ENCODE measurements at regions not wholly inside any gene's neighbourhood (a gene's known extent, or its start where the extent isn't known, plus 50 kb on each side); places are given as distances from the start of the nearest gene placed in this dataset.

GRCh38 chr16:14378131-14378551, 251.9 kb downstream of the PARN start:
- TF ChIP-seq CTCF (IDR thresholded peaks at IDR 0.05 in 2 of 3, conservative IDR thresholded peaks at IDR 0.05 in 1 of 3; ENCODE audit: borderline replicate concordance in 1 of 3, insufficient read depth in 1 of 3, low read depth in 2 of 3, low read length in 2 of 3): no peak
- no peak for TF ChIP-seq CEBPB (IDR thresholded peaks at IDR 0.05; ENCODE audit: low read depth)
- peak; percentile 18 for TF ChIP-seq POLR2A (IDR thresholded peaks at IDR 0.05; ENCODE audit: borderline replicate concordance, extremely low read depth, insufficient read depth, insufficient read length)
- TF ChIP-seq MAX (IDR thresholded peaks at IDR 0.05): no peak
- TF ChIP-seq EGR1 (IDR thresholded peaks at IDR 0.05; ENCODE audit: low read depth): no peak
- TF ChIP-seq RAD21 (IDR thresholded peaks at IDR 0.05; ENCODE audit: low read depth): no peak
- no peak for TF ChIP-seq EZH2 (IDR thresholded peaks at IDR 0.05)
- no peak for TF ChIP-seq ATF3 (IDR thresholded peaks at IDR 0.05)
- no peak for TF ChIP-seq TCF7L2 (IDR thresholded peaks at IDR 0.05; ENCODE audit: borderline replicate concordance, extremely low read depth, insufficient read depth, insufficient read length)
- no peak for TF ChIP-seq EZH2phosphoT487 (IDR thresholded peaks at IDR 0.05; ENCODE audit: borderline replicate concordance)
- TF ChIP-seq FOSL1 (IDR thresholded peaks at IDR 0.05; ENCODE audit: low read depth): no peak
- TF ChIP-seq SRF (IDR thresholded peaks at IDR 0.05; ENCODE audit: low read depth): no peak
